Ovary (tissue), 7 donors: ENCODE measurements at regions not wholly inside any gene's neighbourhood (a gene's known extent, or its start where the extent isn't known, plus 50 kb on each side); places are given as distances from the start of the nearest gene placed in this dataset.

Experiments
- DNase-seq, 5 donors: peaks; one replicate each; pipeline ENCODE4 v3.0.0-alpha.2; 2019 to 2020
- H3K27ac ChIP-seq, 2 donors: fragments of 200-600 bp; one replicate each; pipeline versions ENCODE4 v1.5.1 to v1.8.0; 2019 to 2022
- H3K27me3 ChIP-seq: fragments of 200-600 bp; one replicate; pipeline ENCODE4 v1.8.0; 2022
- H3K36me3 ChIP-seq: fragments of 200-600 bp; sonication (generic); one replicate; pipeline ENCODE4 v1.5.1; 2019
- H3K4me1 ChIP-seq: one replicate; pipeline ENCODE4 v1.8.1; 2013; ENCODE audit warnings: mild to moderate bottlenecking, moderate library complexity; ENCODE audit not compliant: insufficient read depth
- H3K4me3 ChIP-seq: fragments of 200-600 bp; sonication (generic); one replicate; pipeline ENCODE4 v1.5.1; 2017
- H3K9me3 ChIP-seq, 2 donors: fragments of 200-600 bp in 1 of 2; sonication (generic) in 1 of 2; one replicate each; pipeline versions ENCODE4 v1.5.1 to v1.8.1; 2013 to 2019; ENCODE audit warnings: mild to moderate bottlenecking in 1 of 2, moderate library complexity in 1 of 2
- CTCF ChIP-seq, 3 donors: fragments of 450-650 bp in 2 of 3; fragments of 200-600 bp in 1 of 3; IDR thresholded peaks; one replicate each; pipeline versions ENCODE4 v1.5.1 to v1.8.0; 2016 to 2022; ENCODE audit warnings: antibody characterized with exemption in 3 of 3, mild to moderate bottlenecking in 1 of 3
- EP300 ChIP-seq: sonication (generic); formaldehyde crosslinking; IDR thresholded peaks from one replicate; pipeline ENCODE4 v1.6.1; 2017; ENCODE audit warnings: antibody characterized with exemption
- POLR2A ChIP-seq: fragments of 450-650 bp; IDR thresholded peaks from one replicate; pipeline ENCODE4 v1.6.1; 2017; ENCODE audit warnings: antibody characterized with exemption, mild to moderate bottlenecking, moderate library complexity
- WGBS, 3 donors: extraction: QIAGEN DNeasy Blood & Tissue Kit in 1 of 3; methylation state at CpG; one replicate each; pipeline versions ENCODE4 v1.1.5 to v1.1.7; 2013 to 2017; 5-methylcytosine and 5-hydroxymethylcytosine counted together
- intact Hi-C, 4 donors: fragments of 100-400 bp; cut with DNase I; formaldehyde crosslinking; loops; one replicate each; pipeline versions ENCODE4 v1.11.0 to v1.15.1; 2022 to 2023
- donor health status: DM: no; HTN: no; CAD: no; lungs with moderate emphysema.
- donor health status: DM: no; HTN: no; CAD: no.
- donor health status: Bipolar disorder and iron deficiency.
- donor health status: DM: no; HTN: no; CAD: no.
- donor health status: DM: yes; HTN: yes; CAD: no.

- DNase-seq: peak in 2 of 5 donors; percentile 19 to 36
- no peak for TF ChIP-seq POLR2A
- TF ChIP-seq CTCF (IDR thresholded peaks at IDR 0.05): no peak
- no peak for TF ChIP-seq EP300
- Histone ChIP-seq H3K36me3 (no peaks in the 10 kb centered on the region), H3K27me3 (no peaks in the 10 kb centered on the region), H3K9me3 (no peaks in the 10 kb centered on the region), H3K27ac (peak overlapping the region in 1 of 2 donors; percentile 86), H3K4me3 (no peak overlapping the region), H3K4me1 (peaks cover 7% of the 10 kb centered on the region)
- 93 to 96% (median 95%) methylated on average over 7 of the region's 7 CpGs for WGBS, 3 donors
- intact Hi-C loops: loop anchor here in 3 of 4 donors (5.0 to 10.0 kb wide), 5 partner anchors 42 to 208 kb away; partner anchors contain the start of gene ZFP36L2 (in 1 of the 3)
Observed at GRCh38 chr2:43019536-43020183, 206.7 kb downstream of the ZFP36L2 start.

- H3K36me3 ChIP-seq: no peaks in the 10 kb centered on the region
- no peaks in the 10 kb centered on the region for H3K27me3 ChIP-seq
- H3K27ac ChIP-seq: peak overlapping the region; percentile 31 to 86
- intact Hi-C loops: loop anchor here in 2 of 4 donors (5.0 kb wide), 2 partner anchors 42 to 208 kb away; partner anchors contain the start of gene ZFP36L2 (in 1 of the 2)
- H3K9me3 ChIP-seq: no peaks in the 10 kb centered on the region
- TF ChIP-seq EP300 (no peak), POLR2A (no peak), CTCF (IDR thresholded peaks at IDR 0.05) (no peak)
- no peak overlapping the region for H3K4me3 ChIP-seq
- peaks cover 7% of the 10 kb centered on the region for H3K4me1 ChIP-seq
- WGBS, 3 donors: 62 to 73% (median 70%) methylated on average over 5 of the region's 5 CpGs
- DNase-seq: no peak
Observed at GRCh38 chr2:43019025-43019367, 207.4 kb downstream of the ZFP36L2 start.

- Histone ChIP-seq H3K36me3 (no peaks in the 10 kb centered on the region), H3K27ac (peak overlapping the region; percentile 31 to 86), H3K27me3 (no peaks in the 10 kb centered on the region), H3K4me3 (no peak overlapping the region), H3K4me1 (peaks cover 7% of the 10 kb centered on the region), H3K9me3 (no peaks in the 10 kb centered on the region)
- intact Hi-C loops: loop anchor here in 2 of 4 donors (5.0 kb wide), 2 partner anchors 41 to 209 kb away; partner anchors contain the start of gene ZFP36L2 (in 1 of the 2)
- peak; percentile 92 to 98 (median 94) for DNase-seq
- 41 to 46% (median 42%) methylated on average over 11 of the region's 11 CpGs for WGBS, 3 donors
- TF ChIP-seq EP300 (peak; percentile 84), POLR2A (peak; percentile 85), CTCF (IDR thresholded peaks at IDR 0.05) (peak in 1 of 3 donors; percentile 6)
Observed at GRCh38 chr2:43018179-43019024, 208.0 kb downstream of the ZFP36L2 start.

GRCh38 chr2:43013821-43014345 is 212.5 kb downstream of the ZFP36L2 start:
- intact Hi-C loops: no loop called here
- H3K4me3 ChIP-seq: no peak overlapping the region
- H3K36me3 ChIP-seq: no peaks in the 10 kb centered on the region
- DNase-seq: peak in 2 of 5 donors; percentile 2 to 3
- no peak for TF ChIP-seq CTCF (IDR thresholded peaks at IDR 0.05)
- TF ChIP-seq EP300: no peak
- no peak for TF ChIP-seq POLR2A
- H3K27ac ChIP-seq: no peak overlapping the region
- H3K27me3 ChIP-seq: no peaks in the 10 kb centered on the region
- WGBS, 3 donors: 82 to 91% (median 86%) methylated on average over 4 of the region's 4 CpGs
- no peaks in the 10 kb centered on the region for H3K9me3 ChIP-seq
- peaks cover 7% of the 10 kb centered on the region for H3K4me1 ChIP-seq
